GM13976 (cell line): ENCODE measurements at regions not wholly inside any gene's neighbourhood (a gene's known extent, or its start where the extent isn't known, plus 50 kb on each side); places are given as distances from the start of the nearest gene placed in this dataset.

ENCODE experiments used
- DNase-seq: peaks from one replicate; pipeline ENCODE4 v3.0.0; 2012; ENCODE audit warnings: low spot score
- in situ Hi-C: fragments of 300-500 bp; cut with MboI; formaldehyde crosslinking; loops from one replicate; pipeline ENCODE4 v1.12.0; 2022; ENCODE audit warnings: low sequenced_read_pairs, mixed read lengths, inconsistent platforms; ENCODE audit not compliant: unreplicated experiment
- TF ChIP-seq, protein P1 (sequence below): IDR thresholded peaks from 2 replicates; pipeline ENCODE4 v1.5.1; 2012; ENCODE audit warnings: borderline replicate concordance, mild to moderate bottlenecking; ENCODE audit not compliant: insufficient read depth; ENCODE audit errors: extremely low read depth, missing control alignments, control extremely low read depth

- TF ChIP-seq, protein P1, sequence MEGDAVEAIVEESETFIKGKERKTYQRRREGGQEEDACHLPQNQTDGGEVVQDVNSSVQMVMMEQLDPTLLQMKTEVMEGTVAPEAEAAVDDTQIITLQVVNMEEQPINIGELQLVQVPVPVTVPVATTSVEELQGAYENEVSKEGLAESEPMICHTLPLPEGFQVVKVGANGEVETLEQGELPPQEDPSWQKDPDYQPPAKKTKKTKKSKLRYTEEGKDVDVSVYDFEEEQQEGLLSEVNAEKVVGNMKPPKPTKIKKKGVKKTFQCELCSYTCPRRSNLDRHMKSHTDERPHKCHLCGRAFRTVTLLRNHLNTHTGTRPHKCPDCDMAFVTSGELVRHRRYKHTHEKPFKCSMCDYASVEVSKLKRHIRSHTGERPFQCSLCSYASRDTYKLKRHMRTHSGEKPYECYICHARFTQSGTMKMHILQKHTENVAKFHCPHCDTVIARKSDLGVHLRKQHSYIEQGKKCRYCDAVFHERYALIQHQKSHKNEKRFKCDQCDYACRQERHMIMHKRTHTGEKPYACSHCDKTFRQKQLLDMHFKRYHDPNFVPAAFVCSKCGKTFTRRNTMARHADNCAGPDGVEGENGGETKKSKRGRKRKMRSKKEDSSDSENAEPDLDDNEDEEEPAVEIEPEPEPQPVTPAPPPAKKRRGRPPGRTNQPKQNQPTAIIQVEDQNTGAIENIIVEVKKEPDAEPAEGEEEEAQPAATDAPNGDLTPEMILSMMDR: no peak
- in situ Hi-C loops: no loop called here
- DNase-seq: no peak
Measured at GRCh38 chr7:136807598-136807997, 60.9 kb upstream of the CHRM2 start.

- TF ChIP-seq, protein P1: no peak
- in situ Hi-C loops: no loop called here
- DNase-seq: no peak
Measured at GRCh38 chr7:136803028-136803427, 65.4 kb upstream of the CHRM2 start.

GRCh38 chr7:136783934-136784333, 84.5 kb upstream of the CHRM2 start:
- in situ Hi-C loops: no loop called here
- TF ChIP-seq, protein P1: no peak
- no peak for DNase-seq

- in situ Hi-C loops: no loop called here
- DNase-seq: no peak
- TF ChIP-seq, protein P1: no peak
Measured at GRCh38 chr7:136741941-136742340, 126.5 kb upstream of the CHRM2 start.

DNA sequence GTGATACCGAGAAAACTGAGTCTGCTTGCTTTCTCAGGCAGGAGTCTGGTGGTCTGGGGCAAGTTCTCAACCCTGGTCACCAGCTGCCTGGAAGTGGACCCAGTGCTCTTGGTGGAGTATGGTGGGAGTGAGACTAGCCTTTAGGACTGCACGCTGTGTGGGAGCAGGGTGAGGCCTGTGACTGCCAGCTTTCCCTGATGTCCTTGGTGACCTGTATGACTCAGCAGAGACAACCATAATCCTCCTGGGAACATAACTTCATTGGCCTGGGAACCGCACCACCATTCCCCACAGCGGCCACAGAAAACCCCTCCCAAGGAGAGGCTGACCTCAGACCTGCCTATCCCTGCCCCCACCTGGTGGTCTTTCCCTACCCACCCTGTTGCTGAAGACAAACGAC, 139.5 kb upstream of the CHRM2 start:
- TF ChIP-seq, protein P1: no peak
- in situ Hi-C loops: no loop called here
- DNase-seq: no peak

DNA sequence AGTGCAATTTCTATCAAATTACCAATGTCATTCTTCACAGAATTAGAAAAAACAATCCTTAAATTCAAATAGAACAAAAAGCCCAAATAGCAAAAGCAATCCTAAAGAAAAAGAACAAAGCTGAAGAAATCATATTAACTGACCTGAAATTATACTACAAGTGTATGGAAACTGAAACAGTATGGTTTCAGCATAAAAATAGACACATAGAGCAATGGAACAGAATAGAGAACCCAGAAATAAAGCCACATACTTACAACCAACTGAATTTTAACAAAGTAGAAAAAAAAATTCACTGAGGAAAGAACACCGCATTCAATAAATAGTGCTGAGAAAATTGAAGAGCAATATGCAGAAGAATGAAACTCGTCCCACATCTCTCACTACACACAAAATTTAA, 142.0 kb upstream of the CHRM2 start:
- TF ChIP-seq, protein P1: no peak
- DNase-seq: no peak
- in situ Hi-C loops: no loop called here
